Embryonic facial prominence (tissue), 1 donor: ENCODE measurements at regions not wholly inside any gene's neighbourhood (a gene's known extent, or its start where the extent isn't known, plus 50 kb on each side); places are given as distances from the start of the nearest gene placed in this dataset.
"Not testable (repeated sequence)": the region's sequence is repeated elsewhere in the genome, so short reads cannot be mapped to it uniquely, and the experiment has no call there.

Source experiments
- DNase-seq: peaks from one replicate; pipeline ENCODE4 v3.0.0-alpha.2; 2016; ENCODE audit errors: extremely low spot score

DNA sequence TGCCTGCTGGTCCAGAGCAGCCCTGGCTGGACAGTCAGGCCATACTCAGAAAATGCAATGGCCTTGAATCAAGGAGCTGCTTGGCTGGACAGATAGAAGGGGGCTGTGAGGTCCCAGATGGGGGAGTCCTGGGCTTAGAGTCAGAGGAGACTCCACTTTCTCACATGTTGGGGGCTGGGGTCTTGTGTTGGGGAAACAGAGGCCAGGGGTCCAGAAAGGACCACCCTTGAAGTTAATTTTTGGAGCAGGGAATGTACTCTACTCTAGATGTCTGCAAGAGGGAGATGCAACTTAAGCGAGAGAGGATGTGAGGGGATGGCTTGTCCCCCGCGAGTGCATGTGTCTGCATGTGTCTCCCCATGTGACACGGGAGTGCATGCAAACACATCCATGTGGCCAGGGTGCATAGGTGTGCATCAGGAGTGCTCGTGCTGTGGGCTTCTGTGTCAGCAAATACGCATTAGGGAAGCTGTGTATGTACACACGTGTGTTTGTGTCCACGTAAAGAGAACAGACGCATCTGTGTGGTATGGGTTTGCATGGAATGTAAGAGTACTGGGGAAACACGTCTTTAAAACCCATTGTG lies 303.2 kb downstream of the MYCN start:
- no peak for DNase-seq

DNA sequence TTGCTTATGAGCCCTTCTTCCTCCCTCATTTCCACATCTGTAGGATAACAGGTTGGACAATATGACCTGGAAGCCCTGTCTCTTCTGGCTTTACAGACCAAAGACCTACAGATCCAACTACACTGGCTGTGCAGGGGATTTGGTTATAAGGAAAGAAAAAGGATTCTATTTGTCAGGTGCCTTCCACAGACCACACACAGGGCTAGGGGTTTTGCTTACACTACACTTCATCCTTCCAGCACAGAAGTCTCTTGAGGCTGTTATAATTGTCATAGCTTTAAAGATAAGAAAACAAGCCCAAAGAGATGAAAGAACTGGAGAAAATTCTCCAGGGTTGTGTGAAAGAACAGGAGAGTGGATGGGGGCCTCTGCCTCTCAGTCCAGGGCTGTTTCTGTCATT lies 302.6 kb downstream of the MYCN start:
- no peak for DNase-seq

DNA sequence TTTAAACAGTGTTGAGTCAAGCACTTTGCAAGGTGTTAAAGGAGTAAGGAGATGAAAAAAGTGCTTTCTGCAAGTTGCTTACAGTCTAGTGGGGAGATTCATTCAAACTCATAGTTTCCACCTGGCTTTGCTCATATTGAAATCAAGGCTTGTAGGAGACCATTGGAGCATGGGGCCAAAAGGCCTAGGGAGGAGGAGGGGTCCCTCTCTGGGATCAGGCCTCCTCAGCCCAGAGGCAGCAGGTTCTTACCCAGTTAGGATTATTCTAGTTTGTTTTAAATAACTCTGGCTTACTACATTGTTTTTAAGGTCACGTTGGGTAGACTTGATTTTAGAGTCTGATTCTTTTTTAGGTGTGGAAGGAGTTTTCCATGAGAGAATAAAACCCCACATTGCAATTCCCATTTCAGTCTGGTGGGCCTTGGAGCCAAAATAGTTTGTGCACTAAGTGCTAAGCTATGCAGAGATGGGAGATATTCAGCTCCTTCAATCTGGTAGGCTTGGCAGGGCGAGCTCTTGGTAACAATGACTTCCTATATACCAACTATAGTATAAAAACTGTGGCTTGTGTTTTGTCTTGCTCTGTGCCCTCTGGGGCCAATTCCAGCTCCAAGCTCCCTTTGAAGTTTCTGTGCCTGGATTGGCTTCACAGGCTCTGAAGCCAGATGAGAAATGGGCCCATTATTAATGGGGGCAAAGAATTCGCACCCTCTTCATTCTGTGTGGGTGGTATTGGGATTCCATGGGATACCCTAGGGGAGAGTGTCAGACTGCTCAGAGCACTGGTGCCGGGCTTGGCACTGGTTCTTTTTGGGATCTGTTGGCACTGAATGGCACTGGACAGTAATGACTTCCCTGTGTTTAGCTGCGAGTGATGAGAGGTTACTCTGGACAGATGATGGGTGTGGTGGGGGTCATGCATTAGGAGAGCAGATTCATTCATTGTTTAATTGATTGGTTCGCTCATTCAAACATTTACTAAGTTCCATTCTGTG lies 301.1 kb downstream of the MYCN start:
- DNase-seq: no peak

DNA sequence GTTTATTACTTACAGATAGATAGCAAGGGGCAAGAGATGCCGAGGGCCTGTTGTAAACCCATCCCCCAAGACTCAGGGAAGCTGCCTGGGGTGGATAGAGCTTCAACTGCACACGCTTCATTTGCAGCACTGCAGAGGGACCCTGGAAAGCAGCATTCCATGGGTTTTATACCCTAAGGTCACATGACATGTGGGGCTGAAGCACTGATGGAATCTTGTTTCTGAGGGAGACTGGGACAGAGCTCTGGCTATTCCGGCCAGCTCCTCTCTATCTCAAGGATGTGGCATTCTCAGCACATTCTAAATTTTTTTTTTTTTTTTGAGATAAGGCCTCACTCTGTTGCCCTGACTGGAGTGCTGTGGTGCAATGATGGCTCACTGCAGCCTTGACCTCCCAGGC lies 300.1 kb downstream of the MYCN start:
- DNase-seq: no peak

DNA sequence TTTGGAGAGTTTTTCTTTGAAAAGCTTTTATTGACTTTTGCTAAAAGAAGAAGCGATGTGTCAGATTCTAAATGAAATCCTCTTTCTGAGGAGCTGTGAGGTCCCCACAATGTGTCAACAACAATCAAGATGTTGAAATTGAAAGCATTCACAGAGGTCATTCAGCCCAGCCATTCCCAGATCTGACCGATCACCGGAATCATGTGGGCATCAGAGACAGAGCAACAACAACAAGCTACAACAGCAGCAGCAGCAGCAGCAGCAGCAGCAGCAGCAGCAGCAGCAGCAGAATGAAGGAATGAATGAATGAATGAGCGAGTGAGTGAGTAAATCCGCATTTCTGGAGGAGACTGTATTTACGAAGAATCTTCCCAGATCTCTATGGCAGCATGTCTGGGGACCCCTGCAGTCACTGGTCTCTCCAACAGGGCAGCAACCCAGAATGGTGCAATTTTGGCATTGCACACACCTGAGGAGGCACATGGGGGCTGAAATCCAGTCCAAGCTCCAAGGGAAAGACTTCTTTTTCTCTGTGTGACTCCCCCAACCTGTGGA lies 299.0 kb downstream of the MYCN start:
- DNase-seq: no peak

DNA sequence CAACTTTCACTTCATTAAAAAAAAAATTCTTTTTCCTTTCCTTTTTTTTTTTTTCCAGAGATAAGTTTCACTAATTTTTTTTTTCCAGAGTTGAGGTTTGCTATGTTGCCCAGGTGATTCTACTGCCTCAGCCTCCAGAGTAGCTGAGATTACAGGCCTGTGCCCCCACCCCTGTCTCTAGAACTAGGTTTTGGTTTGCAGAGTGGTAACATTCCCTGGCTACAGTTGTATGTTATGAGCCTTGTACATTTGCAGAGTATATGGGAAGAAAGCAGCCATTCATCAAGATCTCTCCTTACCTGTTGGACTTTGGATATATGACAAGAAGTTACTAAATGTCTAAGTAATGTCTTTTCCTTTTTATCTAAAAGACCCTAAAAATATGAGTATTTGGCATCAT lies 298.4 kb downstream of the MYCN start:
- no peak for DNase-seq

DNA sequence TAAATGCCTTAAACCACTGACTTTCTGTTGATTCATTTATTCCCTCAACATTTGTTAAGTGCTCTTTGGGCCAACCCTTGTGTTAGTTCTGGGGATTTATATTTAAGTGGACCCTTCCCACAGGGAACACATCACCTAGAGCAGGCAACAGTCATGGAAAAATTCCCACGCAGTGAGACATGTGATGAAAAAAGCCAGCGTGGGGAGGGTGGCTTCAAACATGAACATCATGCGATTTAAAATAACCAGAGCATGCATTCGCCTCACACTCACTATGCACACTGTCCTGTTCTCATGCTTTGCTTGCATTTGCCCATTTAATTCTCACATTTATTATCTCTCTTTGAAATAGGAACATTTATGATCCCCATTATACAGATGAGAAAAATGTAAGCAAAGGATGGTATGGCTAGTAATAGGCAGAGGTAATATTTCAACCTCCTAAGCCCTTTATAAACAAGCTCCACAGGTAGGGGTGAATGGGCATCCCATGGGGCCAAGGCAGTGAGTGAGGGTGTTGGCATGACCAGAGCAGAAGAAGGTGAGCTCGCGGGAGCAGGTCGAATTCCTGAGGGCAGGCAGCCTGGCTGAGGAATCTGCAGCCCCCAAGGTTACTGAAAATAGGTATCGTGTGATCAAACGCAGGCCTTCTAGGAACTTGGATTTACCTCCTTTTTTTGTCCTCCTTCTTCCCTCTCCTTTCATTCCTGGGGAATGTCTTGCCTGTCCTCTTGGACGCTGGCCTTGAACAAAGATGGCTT lies 297.8 kb downstream of the MYCN start:
- DNase-seq: no peak

DNA sequence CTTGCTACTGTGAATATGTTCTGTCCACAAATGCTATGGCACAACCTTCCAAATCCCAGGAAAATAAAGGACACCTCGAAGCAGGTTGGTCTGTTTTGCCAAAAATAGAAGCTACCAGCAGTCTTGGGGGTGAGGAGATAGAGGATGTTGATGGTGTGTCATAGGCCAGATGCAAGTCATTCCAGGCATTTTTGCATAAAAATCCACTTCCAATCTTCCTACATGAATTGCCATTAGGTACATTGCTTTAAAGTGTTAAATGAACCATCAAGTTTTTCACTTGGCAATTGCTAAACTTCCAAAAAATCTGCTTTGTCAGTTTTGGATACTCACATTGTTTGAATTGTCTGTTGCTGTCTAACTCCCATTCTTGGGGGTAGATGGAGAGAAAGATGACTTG lies 295.4 kb downstream of the MYCN start:
- DNase-seq: no peak

DNA sequence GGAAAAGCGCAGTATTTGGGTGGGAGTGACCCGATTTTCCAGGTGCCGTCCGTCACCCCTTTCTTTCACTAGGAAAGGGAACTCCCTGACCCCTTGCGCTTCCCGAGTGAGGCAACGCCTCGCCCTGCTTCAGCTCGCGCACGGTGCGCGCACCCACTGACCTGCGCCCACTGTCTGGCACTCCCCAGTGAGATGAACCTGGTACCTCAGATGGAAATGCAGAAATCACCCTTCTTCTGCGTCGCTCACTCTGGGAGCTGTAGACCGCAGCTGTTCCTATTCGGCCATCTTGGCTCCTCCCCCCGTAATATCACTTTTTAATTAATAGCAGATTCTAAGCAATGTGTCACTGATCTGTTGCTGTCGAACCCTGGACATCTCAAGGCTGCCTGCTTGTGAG lies 294.9 kb downstream of the MYCN start:
- DNase-seq: not testable (repeated sequence)

DNA sequence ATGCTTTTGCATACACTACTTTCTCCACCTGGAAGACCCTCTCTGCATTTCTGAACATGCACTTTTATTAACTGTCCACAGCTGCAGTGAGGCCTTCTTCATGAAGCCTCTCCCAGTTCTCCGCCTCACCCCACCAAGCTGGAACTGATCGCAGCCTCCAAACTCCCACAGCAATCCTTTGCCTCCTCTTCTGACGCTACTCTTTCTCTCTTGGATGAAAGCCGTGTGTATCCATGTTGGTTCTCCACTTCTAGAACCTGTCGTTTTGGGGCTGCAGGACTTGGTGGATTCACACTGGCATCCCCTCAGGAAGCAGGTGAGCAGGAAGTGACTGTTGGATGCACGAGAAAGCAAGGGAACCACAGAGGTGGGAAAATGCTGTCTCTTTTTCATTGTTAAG lies 288.6 kb downstream of the MYCN start:
- no peak for DNase-seq

DNA sequence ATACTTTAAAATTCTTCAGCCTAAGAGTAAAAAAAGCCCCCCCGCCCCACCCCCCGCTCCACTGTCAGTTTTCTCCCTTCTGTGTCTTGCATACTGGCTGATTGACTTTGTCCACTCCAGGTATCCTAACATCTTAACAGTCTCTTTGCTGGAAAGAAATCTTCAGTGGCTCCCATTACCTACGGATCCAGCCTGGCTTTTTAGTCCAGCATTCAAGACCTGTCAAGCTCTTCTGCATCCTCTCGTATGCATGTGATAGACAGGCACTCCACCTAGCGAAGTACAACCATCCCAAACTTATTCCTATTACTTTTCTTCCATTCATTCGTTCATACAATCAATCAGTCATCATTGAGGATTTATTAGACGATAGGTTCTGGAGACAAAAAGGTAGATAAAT lies 288.1 kb downstream of the MYCN start:
- DNase-seq: no peak

DNA sequence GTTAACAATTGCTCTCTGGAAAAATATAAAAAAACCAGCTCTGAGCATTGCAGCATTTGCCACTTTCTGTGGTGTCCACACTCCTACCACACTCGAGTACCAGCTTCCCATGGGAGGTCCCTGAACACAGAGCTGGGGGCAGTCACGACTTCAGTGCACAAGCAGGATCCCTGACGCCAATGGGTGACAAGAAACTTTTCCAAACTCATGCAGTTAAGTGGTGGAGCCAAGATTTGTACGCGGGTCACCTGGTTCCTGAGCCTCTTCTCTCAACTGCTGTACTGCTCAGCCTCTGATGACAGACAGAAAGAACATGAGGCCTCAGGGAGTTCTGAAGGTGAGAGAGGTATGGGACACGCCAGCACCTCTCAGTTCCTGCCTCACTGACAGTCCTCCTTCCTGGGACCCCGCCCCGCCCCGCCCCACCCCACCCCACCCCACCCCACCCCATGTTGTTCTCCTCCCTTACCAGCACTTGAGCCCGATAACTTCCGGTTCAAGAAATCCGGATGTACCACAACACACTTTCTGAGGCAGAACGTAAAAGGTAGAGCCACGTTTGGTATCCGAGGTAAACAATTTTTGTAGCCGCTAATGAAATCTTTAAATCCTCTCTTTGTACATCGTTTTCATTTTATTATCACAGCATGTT lies 287.6 kb downstream of the MYCN start:
- no peak for DNase-seq

DNA sequence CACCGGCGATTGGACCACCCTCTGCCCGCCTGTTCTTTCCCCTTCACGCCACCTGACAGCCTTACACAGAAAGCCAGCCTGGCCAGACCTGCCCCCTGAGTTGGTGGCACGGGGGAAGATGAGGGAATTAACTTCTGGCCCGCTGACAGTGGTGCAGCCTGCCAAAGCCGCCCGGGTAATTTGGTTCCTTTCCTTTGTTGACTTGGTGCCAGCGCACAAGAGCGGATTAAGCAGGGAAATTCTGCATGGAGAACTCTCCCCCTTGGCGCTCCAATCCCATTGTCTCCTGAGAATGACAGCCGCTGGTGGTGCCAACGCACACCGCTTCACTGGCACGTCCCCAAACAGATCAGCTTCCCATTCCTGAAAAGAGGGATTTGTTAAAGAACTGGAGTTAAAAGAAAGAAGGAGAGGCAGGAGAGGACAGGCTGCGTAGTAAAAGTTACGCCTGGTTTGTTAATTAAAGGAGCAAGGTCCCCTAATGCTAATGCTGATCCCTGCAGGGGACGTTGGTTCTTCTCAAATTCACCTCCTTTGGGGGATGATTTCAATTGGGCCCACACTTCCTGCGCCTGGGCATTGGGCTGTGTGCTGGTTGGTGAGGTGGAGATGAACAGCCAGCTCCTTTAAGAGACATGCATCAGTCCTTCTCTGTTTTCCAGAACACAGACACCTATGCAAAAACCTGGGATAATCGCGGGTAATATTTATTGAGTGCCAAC lies 286.8 kb downstream of the MYCN start:
- no peak for DNase-seq

DNA sequence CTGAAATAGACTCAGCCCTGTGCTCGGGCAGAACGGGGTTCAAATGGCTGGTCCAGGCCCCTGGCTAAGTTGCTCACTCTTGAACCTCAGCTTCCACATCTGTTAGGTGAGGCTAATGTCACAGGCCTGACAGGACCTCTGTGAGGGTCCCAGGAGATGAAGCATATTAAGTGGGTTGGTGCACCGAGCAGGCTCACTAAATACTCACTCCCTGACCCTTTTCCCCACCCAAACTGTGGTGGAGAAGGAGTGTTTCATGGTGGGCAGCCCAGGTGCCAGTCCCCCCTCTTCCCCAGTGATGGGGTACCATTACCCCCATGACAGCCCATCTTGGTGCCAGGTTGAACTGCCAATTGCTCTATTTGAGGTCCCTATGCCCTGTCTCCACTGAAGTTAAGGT lies 286.0 kb downstream of the MYCN start:
- no peak for DNase-seq

DNA sequence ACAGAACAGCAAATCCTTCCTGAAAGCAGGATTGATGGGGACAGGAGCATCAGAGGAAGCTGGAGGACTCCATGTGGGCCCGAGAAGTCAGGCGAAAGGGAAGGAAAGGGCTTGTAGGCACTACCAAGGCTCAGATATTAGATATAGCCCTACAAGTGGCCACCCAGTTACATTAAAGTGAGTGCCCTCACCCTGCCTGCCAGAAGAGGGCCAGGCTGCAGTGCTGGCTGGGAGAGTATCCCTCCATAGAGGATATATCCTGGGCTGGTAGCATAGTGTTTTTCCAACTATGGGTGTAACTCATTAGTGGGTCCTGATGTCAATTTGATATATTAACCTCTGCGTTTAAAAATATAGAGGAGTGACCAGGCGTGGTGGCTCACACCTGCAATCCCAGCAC lies 285.2 kb downstream of the MYCN start:
- DNase-seq: no peak

DNA sequence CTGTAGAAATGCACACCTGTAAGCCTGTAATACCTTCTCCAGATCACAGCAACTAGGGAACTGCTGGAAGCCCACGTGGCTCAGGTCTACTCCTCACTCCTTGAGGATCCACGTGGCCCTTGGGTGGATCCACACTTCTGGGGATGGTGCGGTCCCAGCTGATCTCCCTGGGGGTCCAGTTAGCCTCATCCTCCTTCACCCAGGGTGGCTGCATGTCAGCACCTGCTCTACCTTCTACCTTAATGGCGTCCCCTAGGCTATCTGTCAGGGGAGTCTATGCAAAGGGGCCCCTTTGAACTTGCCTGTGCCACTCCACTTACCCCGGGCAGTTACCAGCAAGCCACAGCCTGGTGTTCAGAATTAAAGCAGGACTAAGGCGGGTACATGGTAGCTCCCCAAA lies 284.7 kb downstream of the MYCN start:
- DNase-seq: no peak

DNA sequence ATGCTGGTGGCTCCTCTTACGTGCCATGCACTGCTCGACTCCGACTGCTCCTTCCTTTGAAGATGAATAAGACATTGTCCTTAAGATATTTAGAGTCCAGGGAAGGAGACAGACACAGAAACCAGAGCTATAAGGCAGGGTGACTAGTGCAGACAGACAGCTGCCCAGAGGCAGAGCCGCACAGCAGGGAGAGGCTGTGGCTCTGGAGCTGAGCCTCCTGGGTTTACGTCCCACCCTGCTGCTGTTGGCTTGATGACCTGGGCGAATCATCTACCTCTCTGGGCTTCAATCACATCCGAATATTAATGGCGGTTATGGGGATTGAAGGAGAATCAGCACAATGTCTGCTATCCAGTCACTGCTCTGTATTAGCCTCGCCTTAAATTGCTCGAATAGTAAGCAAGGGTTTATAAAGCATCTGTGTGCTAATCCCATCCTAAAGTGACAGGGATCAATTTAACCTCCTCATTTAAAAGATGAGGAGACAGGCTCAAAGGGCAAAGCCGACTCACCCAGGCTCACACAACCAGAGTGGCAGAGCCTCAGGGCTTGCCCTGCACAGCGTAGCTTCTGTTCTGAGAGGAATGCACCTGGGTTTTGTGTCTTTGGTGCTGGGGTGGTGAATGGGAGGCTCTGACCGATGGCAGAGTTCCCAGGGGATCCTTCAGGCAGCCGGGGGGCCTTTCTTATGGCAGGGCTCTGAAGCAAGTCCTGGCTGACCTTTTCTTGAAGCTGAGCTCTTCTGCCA lies 284.1 kb downstream of the MYCN start:
- DNase-seq: no peak

DNA sequence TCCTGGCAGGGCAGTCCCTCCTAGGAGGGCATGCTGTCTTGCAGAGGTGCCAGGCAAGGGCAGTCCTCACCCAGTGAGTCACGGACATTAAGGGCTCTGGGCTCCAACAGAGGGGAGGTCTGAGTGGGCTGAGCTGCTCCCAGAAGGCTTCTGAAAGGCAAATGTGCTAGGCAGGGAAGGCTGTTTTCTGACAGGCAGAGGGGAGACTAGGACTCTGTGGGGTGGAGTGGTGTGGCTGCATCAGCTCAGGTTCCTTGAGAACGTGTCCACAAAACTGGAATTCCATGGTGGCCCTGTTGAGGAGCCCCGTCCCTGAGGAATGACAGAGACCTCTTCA lies 283.5 kb downstream of the MYCN start:
- DNase-seq: no peak

DNA sequence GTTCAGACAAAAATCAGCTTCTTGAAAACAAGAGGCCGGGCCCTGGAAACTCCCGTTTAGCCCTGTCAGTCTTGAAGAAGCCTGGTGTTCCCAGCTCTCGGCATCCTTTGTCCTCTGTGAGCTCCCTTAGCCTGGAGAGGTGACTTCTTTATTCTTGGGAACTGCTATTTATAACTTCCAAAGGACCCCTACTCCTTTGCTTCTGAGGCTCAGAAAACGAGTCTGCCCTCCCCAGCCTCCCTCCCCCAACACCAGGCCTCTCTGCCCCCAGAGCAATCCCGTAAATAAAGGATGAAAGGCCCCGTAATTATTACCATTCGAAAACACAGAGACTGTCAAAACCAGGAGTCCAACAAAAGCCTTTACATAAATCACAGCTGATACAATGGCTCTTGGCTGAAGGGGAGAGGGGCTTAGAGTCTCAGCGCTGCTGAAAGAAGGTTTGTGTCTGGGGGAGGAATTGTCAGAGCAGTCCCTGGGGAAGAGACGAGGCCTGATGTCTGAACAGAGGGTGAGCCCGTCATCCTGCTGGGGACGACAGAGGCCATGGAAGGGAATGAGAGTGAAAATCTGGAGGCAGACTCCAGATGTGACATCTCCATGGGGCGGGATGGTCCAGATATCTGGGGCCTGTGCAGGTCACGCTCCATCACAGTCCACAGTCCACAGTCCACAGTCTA lies 283.0 kb downstream of the MYCN start:
- DNase-seq: no peak

DNA sequence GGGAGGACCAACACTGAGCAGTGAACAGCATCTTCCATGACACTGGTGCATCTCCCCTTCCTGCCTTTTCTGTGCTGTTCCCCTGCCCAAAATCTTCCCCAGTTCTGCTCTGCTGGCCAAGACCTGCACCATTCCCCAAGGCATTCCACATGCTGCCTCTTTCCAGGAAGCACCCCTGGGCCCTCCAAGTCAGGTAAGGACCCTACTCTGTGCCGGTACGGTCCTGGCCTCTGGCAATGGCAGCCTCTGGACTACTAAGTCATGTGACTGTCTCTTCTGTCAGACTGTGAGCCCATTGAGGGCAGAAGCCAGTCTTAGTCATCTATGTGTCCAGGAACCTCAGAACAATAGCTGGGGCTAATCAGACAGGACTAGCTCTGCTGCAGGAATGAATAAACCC lies 282.0 kb downstream of the MYCN start:
- no peak for DNase-seq
